GM10847 (cell line): ENCODE measurements at regions not wholly inside any gene's neighbourhood (a gene's known extent, or its start where the extent isn't known, plus 50 kb on each side); places are given as distances from the start of the nearest gene placed in this dataset.

Experiments used
- POLR2A ChIP-seq: IDR thresholded peaks from 2 replicates; pipeline ENCODE4 v1.6.1; 2011; ENCODE audit not compliant: insufficient read length; ENCODE audit errors: extremely low read depth

DNA sequence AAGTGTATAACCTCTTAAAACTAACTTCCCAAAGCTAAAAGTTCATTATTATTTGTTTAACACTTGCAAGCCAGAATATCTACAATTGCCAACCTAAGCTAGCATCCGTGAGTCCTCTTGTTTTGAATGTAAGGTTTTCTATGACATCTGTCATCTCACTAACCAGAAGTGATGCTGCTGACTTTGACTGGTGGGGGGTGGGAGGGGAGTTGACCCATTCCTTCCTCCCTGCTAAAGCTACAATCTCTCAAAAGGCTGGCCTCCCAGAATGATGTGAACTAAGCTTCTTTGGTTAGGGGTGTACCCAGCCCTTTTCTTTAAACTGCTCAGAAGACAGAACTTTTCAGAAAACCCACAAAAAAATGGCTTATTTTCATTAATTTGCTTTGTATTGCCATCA lies 280.6 kb downstream of the ZEB2 start:
- no peak for TF ChIP-seq POLR2A

DNA sequence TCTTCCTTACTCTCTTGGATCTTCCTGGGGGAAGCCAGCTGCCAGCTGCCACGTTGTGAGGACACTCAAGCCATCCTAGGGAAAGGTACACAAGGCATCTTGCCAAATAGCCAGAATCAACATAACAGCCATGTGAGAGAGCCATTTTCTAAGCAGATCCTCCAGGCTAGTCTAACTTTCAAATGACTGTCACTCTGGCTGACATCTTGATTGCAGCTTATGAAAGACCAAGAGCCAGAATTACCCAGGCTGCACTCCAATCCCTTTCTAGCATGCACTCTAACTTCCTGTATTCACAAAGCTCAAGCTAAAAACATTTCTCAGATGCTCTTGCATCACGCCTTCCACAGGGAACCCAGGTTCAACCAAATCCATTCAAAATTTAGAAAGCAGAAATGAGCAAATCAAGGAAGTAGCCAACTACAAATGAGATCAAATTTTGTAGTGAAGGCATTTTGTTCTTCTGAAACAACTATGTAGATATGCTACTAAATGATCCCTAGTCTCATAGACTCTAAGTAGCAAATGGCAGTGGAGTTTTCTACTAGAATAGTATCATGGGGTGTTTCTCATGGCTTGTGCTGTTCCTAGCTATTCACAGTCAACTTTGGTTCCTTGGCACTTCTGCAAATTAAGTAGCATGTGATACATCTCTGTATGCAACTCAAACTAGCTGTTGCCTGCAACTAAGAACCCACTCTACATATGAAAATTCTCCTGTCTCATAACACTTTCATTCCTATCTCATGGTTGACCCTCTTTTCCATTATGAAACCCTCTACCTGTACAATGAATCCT lies 281.9 kb downstream of the ZEB2 start:
- no peak for TF ChIP-seq POLR2A

DNA sequence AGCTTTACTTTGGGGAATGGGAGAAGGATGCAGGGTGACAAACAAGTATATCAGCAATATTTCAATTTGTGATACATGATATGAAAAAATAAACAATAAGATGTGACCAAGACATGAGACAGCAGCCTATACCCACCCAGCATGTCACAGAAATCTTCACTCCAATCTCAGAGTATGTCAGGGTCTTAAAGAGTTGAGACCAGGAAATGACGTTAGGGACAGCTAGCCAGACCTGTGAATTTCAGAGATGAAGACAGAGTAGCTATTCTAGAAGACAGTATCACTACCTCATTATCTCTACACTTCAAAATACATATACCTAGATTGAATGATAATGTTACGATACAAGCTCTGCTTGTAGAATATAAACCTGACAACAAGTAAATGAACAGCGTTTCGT lies 282.8 kb downstream of the ZEB2 start:
- TF ChIP-seq POLR2A: no peak

DNA sequence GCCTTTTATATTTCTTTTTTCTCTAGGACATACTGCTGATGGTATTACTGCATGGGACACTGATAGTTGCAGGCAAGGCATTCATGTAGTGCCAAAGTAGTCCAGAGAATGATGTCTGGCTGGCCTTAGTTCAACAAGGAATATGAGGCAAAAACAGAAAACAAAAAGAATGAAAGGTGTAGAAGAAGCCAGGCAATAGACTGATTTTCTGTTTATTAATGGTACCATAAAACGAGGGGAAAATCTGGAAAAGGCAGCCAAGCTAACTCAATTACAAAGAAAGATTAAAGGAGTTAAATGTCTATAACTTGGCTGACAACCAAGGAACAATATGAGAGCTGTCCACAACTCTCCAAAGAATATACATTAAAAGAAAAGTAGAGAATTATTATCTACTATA lies 284.9 kb downstream of the ZEB2 start:
- TF ChIP-seq POLR2A: no peak

- TF ChIP-seq POLR2A: no peak
Observed at GRCh38 chr2:144234542-144234871, 285.4 kb downstream of the ZEB2 start.

DNA sequence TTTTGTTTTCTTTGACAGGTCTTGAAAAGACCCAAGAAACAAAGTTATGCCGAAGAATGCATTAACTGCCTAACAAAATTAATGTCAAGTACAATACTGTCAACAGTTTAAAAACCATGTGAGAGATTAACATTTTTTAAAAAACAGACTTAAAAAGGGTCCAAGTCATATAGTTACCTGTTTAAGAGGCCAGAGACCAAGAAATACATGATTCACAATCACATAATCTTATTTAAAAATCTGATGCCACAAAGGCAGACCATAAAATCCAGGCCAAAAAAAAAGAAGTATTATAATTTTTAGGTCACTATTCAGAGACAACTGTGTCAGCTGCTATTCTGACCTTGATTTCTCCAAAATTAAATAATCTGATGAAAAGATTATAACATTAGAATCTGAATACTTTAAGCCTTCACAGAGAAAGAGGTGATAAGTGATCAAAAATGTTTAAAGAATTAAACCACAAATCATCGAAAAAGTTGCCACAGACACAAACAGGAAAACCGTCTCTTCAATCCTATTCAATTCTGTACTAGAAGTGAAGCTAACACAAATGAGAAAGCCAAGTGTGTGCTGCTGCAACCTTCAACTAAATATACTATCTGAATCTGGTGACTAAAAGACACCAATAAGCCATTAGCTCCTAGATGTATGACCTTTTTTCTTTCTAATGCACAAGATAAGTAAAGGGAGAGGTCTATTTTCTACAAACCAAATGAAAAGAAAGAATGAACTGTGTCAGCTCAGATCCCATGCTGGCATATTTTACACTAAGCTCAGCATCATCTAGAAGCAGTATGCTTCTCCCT lies 286.0 kb downstream of the ZEB2 start:
- no peak for TF ChIP-seq POLR2A

DNA sequence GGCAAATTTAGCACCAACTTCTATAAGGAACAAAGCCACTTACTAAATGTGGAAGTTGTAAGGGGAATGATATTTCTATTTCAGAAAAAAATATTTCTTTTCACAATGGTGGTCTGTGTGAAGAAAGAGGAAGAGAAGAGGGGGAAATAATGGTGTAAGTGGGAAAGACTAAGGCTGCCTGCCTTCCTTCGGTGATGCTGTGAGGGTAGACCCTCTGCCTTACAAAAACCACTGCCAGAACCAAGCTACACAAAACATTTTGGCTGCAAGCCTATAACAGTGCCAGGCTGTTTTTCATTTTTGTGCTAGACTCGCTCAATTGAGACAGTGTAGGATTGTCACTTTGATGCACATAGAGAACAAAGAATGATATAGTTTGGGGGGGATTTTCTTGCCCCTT lies 286.6 kb downstream of the ZEB2 start:
- no peak for TF ChIP-seq POLR2A

DNA sequence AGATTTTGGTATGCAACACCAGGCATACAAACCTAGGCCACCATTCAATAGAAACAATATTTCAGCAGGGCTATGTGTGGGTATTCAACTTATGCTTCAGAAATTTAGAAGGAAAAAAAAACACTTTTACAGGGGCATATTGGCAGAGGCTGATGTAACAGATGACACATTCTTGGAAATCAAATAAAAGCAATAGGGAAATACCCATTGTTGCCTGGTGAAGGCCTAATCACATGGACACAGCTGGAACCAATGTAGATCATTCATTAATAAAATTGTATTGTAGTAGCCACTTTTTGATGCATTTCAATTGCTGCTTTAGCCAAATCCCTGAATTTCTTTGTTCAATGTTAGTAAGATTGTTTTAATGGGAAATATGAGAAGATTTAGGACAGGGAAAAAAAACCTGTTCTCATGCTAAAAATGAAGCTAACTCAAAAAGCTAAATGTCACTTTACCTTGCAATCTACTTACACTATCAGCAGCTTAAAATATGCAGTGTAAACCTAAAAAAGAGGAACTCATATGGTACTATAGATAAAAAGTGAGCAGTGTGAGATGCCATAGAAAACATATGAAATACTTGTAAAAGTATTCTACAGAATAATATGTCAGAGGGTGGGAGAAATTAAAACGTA lies 289.4 kb downstream of the ZEB2 start:
- TF ChIP-seq POLR2A: no peak

GRCh38 chr2:144230033-144230432 lies 289.9 kb downstream of the ZEB2 start:
- TF ChIP-seq POLR2A: no peak

DNA sequence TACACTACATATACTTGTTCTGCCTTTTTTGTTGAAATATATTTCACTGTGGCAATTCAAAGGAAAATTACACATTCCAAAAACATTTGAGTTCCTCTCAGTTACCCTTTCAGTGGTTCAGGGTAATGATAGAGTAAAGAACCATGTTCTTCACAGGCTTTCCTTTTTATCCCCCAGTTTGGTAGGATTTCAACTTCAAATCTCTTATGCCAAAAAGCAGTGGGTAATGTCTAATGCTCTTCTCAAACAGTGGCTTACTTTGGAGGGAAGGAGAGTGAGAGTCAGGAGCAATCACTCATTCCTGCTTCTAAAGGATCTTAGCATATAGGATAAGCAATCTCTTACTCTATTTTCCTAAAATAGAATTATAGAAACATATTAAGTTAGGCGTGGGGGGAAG lies 290.6 kb downstream of the ZEB2 start:
- no peak for TF ChIP-seq POLR2A

- no peak for TF ChIP-seq POLR2A
Observed at GRCh38 chr2:144227427-144228105, 292.4 kb downstream of the ZEB2 start.

GRCh38 chr2:144225076-144225475 lies 294.8 kb downstream of the ZEB2 start:
- no peak for TF ChIP-seq POLR2A

DNA sequence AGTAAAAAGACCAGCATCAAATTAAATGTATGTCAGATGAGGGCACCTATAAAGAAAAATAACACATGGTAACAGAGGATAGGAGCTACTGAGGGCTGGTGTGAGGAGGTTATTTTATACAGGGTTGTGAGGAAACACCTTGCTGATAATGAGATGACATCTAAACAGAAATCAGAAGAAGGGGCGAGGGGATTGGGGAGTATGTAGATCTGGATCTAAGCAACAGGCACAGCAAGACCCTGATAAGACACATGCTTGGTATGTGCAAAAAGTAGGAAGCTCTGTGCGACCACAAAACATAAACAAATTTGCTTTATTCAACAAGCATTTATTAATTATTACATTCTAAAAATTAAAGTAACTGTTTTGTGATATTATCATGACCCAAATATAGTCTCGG lies 295.4 kb downstream of the ZEB2 start:
- TF ChIP-seq POLR2A: no peak

DNA sequence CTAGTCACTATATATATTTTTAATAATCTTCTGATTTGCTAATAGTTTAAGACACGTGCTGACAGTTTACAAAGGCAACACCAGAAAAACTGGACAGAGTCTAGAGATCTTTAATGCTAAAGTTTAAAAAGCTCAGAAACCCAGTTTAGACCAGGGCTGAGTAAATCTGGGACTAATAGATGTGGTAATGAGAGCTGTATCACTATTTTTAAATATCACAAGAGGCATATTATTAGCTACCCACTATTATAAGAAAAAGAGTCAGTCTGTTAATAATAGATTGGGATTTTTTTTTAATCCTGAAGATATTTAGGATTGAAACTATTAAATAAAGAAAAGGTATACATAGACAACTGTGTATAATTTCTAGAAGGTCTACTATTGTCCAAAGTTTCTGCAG lies 299.9 kb downstream of the ZEB2 start:
- no peak for TF ChIP-seq POLR2A

DNA sequence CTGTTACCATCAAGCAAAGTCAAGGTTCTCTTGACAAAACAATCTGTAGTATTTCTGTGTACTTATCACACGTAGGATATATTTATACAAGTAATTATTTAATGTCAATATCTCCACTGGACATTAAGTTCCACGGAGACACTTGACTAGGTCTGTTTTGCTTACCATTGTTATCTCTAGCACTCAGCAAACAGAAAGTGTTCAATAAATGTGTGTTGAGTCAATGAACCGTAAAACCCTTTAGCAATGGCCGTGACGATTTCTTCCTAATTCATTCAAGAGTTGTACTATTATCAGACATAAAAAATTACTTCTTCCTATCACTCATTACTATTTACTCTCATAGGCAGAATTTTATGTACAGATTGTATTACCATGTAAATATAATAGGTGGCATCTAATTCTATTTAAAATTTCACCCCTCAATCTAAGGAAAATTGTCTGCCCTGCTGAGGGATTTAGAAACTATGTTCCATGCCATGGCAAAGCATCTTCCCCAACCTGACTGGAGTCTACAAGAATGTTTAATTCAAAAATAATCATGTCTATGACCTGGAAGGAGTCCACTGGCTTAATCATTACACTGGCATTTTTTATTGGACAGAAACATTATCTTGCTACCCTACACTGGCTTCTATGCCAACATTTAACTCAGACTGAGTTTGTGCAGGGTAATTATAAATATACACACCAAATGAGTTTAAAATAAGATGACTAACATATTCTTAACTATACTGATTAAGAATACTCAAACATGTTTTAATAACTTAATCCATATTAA lies 301.9 kb downstream of the ZEB2 start:
- no peak for TF ChIP-seq POLR2A
